Ishikawa (cell line): ENCODE measurements at regions not wholly inside any gene's neighbourhood (a gene's known extent, or its start where the extent isn't known, plus 50 kb on each side); places are given as distances from the start of the nearest gene placed in this dataset.

Experiments used
- CEBPB ChIP-seq: IDR thresholded peaks from 2 replicates; pipeline ENCODE4 v1.6.1; 2012
- EP300 ChIP-seq: IDR thresholded peaks from 2 replicates; pipeline ENCODE4 v1.6.1; 2012; ENCODE audit warnings: borderline replicate concordance
- NFIC ChIP-seq: IDR thresholded peaks from 2 replicates; pipeline ENCODE4 v1.6.1; 2012
- RAD21 ChIP-seq: IDR thresholded peaks from 2 replicates; pipeline ENCODE4 v1.6.1; 2012; ENCODE audit warnings: low read depth
- TCF12 ChIP-seq: IDR thresholded peaks from 2 replicates; pipeline ENCODE4 v1.6.1; 2012; ENCODE audit warnings: low read depth
- TEAD4 ChIP-seq: IDR thresholded peaks from 2 replicates; pipeline ENCODE4 v1.6.1; 2012
- TF ChIP-seq, protein P1 (sequence below): IDR thresholded peaks from 2 replicates; pipeline ENCODE4 v1.6.1; 2012
- TF ChIP-seq, protein P2 (sequence below): IDR thresholded peaks from 2 replicates; pipeline ENCODE4 v1.6.1; 2012
- TF ChIP-seq, protein P3 (sequence below): IDR thresholded peaks from 2 replicates; pipeline ENCODE4 v1.6.1; 2012; ENCODE audit warnings: low read depth, mild to moderate bottlenecking

DNA sequence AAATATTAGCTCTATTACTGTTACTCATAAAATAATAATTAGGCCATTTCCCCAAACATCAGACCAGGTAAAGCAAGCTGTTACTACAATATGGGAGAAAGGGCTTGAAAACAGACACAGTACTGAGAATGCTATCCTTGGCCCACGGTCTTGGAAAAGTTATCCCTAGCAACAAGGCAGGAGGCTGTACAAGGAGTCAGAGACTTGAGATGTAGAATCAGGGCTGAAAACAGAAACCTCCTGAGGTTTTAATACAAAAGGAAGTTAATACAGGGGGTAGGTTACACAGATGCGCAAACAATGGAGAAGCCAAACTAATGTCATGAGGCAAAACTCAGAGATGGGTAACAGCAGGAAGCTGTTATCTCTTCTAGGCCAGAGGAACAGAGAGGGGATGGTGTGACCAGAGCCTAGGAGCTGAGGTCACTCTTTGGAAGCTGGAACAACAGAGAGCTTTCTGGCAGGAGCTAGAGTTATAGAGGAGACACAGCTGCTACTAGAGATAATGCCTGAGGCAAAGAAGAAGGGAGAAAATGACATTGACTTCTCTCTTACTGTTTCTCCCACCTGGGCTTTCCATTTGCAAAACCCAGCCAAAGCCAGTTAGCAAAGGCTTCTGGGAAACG is 248.8 kb downstream of the SUDS3 start:
- TF ChIP-seq EP300, result no peak
- TF ChIP-seq, protein P1, sequence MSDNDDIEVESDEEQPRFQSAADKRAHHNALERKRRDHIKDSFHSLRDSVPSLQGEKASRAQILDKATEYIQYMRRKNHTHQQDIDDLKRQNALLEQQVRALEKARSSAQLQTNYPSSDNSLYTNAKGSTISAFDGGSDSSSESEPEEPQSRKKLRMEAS, result no peak
- TF ChIP-seq TCF12, result no peak
- TF ChIP-seq, protein P2, sequence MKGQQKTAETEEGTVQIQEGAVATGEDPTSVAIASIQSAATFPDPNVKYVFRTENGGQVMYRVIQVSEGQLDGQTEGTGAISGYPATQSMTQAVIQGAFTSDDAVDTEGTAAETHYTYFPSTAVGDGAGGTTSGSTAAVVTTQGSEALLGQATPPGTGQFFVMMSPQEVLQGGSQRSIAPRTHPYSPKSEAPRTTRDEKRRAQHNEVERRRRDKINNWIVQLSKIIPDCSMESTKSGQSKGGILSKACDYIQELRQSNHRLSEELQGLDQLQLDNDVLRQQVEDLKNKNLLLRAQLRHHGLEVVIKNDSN, result no peak
- TF ChIP-seq RAD21, result no peak
- TF ChIP-seq TEAD4, result no peak
- no peak for TF ChIP-seq NFIC
- TF ChIP-seq CEBPB, result no peak
- TF ChIP-seq, protein P3, sequence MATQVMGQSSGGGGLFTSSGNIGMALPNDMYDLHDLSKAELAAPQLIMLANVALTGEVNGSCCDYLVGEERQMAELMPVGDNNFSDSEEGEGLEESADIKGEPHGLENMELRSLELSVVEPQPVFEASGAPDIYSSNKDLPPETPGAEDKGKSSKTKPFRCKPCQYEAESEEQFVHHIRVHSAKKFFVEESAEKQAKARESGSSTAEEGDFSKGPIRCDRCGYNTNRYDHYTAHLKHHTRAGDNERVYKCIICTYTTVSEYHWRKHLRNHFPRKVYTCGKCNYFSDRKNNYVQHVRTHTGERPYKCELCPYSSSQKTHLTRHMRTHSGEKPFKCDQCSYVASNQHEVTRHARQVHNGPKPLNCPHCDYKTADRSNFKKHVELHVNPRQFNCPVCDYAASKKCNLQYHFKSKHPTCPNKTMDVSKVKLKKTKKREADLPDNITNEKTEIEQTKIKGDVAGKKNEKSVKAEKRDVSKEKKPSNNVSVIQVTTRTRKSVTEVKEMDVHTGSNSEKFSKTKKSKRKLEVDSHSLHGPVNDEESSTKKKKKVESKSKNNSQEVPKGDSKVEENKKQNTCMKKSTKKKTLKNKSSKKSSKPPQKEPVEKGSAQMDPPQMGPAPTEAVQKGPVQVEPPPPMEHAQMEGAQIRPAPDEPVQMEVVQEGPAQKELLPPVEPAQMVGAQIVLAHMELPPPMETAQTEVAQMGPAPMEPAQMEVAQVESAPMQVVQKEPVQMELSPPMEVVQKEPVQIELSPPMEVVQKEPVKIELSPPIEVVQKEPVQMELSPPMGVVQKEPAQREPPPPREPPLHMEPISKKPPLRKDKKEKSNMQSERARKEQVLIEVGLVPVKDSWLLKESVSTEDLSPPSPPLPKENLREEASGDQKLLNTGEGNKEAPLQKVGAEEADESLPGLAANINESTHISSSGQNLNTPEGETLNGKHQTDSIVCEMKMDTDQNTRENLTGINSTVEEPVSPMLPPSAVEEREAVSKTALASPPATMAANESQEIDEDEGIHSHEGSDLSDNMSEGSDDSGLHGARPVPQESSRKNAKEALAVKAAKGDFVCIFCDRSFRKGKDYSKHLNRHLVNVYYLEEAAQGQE, result no peak
